NCI-H748 (cell line): ENCODE measurements at regions not wholly inside any gene's neighbourhood (a gene's known extent, or its start where the extent isn't known, plus 50 kb on each side); places are given as distances from the start of the nearest gene placed in this dataset.

Experiments
- DNase-seq: peaks from one replicate; lab custom pipeline; 2025; ENCODE audit not compliant: unreplicated experiment; lab: John Stamatoyannopoulos, UW

GRCh38 chr9:93900971-93901861, 53.9 kb downstream of the BARX1 start:
- no peak for DNase-seq

GRCh38 chr9:93900436-93900819, 54.7 kb downstream of the BARX1 start:
- DNase-seq = no peak

GRCh38 chr9:93899609-93900435, 55.3 kb downstream of the BARX1 start:
- no peak for DNase-seq

- DNase-seq = no peak
Observed at GRCh38 chr9:93898502-93899426, 56.4 kb downstream of the BARX1 start.

- no peak for DNase-seq
Observed at GRCh38 chr9:93898026-93898425, 57.1 kb downstream of the BARX1 start.

GRCh38 chr9:93897075-93897970, 57.8 kb downstream of the BARX1 start:
- no peak for DNase-seq

- DNase-seq = no peak
Observed at GRCh38 chr9:93896496-93897033, 58.6 kb downstream of the BARX1 start.

GRCh38 chr9:93896093-93896492, 59.1 kb downstream of the BARX1 start:
- DNase-seq = no peak

- DNase-seq = no peak
Observed at GRCh38 chr9:93895535-93895934, 59.6 kb downstream of the BARX1 start.

GRCh38 chr9:93894691-93895079, 60.5 kb downstream of the BARX1 start:
- peak; percentile 32 for DNase-seq

- DNase-seq = peak; percentile 82
Observed at GRCh38 chr9:93893899-93894690, 61.1 kb downstream of the BARX1 start.

GRCh38 chr9:93893194-93893593, 62.0 kb downstream of the BARX1 start:
- no peak for DNase-seq

- DNase-seq = no peak
Observed at GRCh38 chr9:93892748-93893147, 62.4 kb downstream of the BARX1 start.

GRCh38 chr9:93891549-93892310, 63.4 kb downstream of the BARX1 start:
- no peak for DNase-seq

- no peak for DNase-seq
Observed at GRCh38 chr9:93891050-93891449, 64.1 kb downstream of the BARX1 start.

GRCh38 chr9:93890436-93890935, 64.7 kb downstream of the BARX1 start:
- DNase-seq = peak; percentile 70

- peak; percentile 58 for DNase-seq
Observed at GRCh38 chr9:93886911-93887310, 68.2 kb downstream of the BARX1 start.

- peak; percentile 83 for DNase-seq
Observed at GRCh38 chr9:93884808-93885207, 70.3 kb downstream of the BARX1 start.
